MM.1S (cell line): ENCODE measurements at regions not wholly inside any gene's neighbourhood (a gene's known extent, or its start where the extent isn't known, plus 50 kb on each side); places are given as distances from the start of the nearest gene placed in this dataset.

Experiments
- DNase-seq: peaks from one replicate; pipeline ENCODE4 v3.0.0-alpha.2; 2015
- H2AFZ ChIP-seq: fragments of 300-600 bp; sonication (generic); 2 replicates; pipeline ENCODE4 v1.6.0; 2016; ENCODE audit warnings: antibody characterized with exemption, low read length
- H3F3A ChIP-seq: fragments of 300-600 bp; sonication (generic); 2 replicates; pipeline ENCODE4 v1.6.1; 2016; ENCODE audit warnings: mild to moderate bottlenecking, antibody characterized with exemption, low read length, moderate library complexity, mixed read lengths; ENCODE audit not compliant: insufficient read depth
- H3K27ac ChIP-seq: fragments of 300-600 bp; sonication (generic); 2 replicates; pipeline ENCODE4 v1.5.1; 2016; ENCODE audit warnings: mild to moderate bottlenecking, low read length
- H3K27me3 ChIP-seq: fragments of 300-600 bp; sonication (generic); replicated peaks from 2 replicates; pipeline ENCODE4 v1.6.0; 2016; ENCODE audit warnings: low read length; ENCODE audit not compliant: insufficient read depth
- H3K36me3 ChIP-seq: fragments of 300-600 bp; sonication (generic); replicated peaks from 2 replicates; pipeline ENCODE4 v1.6.1; 2016; ENCODE audit warnings: mild to moderate bottlenecking, low read length, mixed read lengths; ENCODE audit not compliant: insufficient read depth
- H3K4me1 ChIP-seq: fragments of 300-600 bp; sonication (generic); 2 replicates; pipeline ENCODE4 v1.6.1; 2016; ENCODE audit warnings: low read length, mixed read lengths
- H3K4me2 ChIP-seq: fragments of 300-600 bp; sonication (generic); 2 replicates; pipeline ENCODE4 v1.6.0; 2016; ENCODE audit warnings: low read depth, low read length
- H3K4me3 ChIP-seq: fragments of 300-600 bp; sonication (generic); 2 replicates; pipeline ENCODE4 v1.5.1; 2016; ENCODE audit warnings: low read length, mixed read lengths
- H3K79me2 ChIP-seq: fragments of 300-600 bp; sonication (generic); 2 replicates; pipeline ENCODE4 v1.6.1; 2016; ENCODE audit warnings: mixed run types, low read length, mixed read lengths
- H3K9ac ChIP-seq: fragments of 300-600 bp; sonication (generic); 2 replicates; pipeline ENCODE4 v1.6.1; 2016; ENCODE audit warnings: low read length, mixed read lengths
- H3K9me2 ChIP-seq: fragments of 300-600 bp; sonication (generic); replicated peaks from 2 replicates; pipeline ENCODE4 v1.6.1; 2016; ENCODE audit warnings: mild to moderate bottlenecking, low read length, mixed read lengths; ENCODE audit not compliant: insufficient read depth
- H3K9me3 ChIP-seq: fragments of 300-600 bp; sonication (generic); replicated peaks from 2 replicates; pipeline ENCODE4 v1.6.1; 2016; ENCODE audit warnings: mild to moderate bottlenecking, low read length, mixed read lengths; ENCODE audit not compliant: insufficient read depth
- H4K20me1 ChIP-seq: fragments of 300-600 bp; sonication (generic); 2 replicates; pipeline ENCODE4 v1.6.1; 2016; ENCODE audit warnings: mild to moderate bottlenecking, low read length, moderate library complexity, mixed read lengths; ENCODE audit not compliant: insufficient read depth
- CTCF ChIP-seq: fragments of 300-600 bp; sonication (generic); IDR thresholded peaks from 2 replicates; pipeline ENCODE4 v1.5.1; 2016; ENCODE audit warnings: antibody characterized with exemption, low read length, mixed read lengths
- EZH2 ChIP-seq: fragments of 300-600 bp; sonication (generic); optimal IDR thresholded peaks from 2 replicates; pipeline ENCODE3; 2017; ENCODE audit warnings: low read depth, mild to moderate bottlenecking, antibody characterized with exemption, low read length, mixed read lengths
- EZH2phosphoT487 ChIP-seq: fragments of 300-600 bp; sonication (generic); IDR thresholded peaks from 2 replicates; pipeline ENCODE4 v1.6.1; 2018; ENCODE audit warnings: antibody characterized with exemption, low read length

- Histone ChIP-seq H3K9me3 (no peaks in the 10 kb centered on the region), H3K9ac (no peak overlapping the region), H4K20me1 (no peaks in the 10 kb centered on the region), H3K4me2 (no peak overlapping the region), H3K9me2 (no peaks in the 10 kb centered on the region), H3K79me2 (no peaks in the 10 kb centered on the region), H3K4me1 (no peaks in the 10 kb centered on the region), H3K36me3 (no peaks in the 10 kb centered on the region), H2AFZ (no peak overlapping the region), H3F3A (no peaks in the 10 kb centered on the region), H3K27ac (no peak overlapping the region), H3K27me3 (no peaks in the 10 kb centered on the region), H3K4me3 (no peak overlapping the region)
- TF ChIP-seq CTCF (no peak), EZH2 (no peak), EZH2phosphoT487 (no peak)
- no peak for DNase-seq
These were observed 330.4 kb upstream of the ESRRG start for GRCh38 chr1:217053676-217054075.

DNA sequence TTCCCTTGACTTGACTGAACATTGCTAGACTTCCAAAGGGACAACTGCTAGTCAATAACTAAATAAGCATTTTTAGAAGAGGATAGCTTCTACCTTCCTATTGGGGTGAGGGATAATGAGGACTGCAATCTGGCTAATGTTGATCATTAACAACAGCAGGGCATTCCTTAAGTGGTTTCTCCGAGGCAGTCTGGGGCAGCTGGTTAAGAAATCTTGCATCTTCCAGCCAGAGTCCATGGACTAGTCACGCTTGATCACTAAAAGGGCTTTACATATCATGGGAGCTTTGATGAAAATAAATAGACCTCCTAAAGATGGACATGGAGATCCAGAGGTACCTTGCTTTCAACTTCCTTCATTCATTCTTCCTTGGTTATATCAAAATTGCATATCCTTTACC is 329.4 kb upstream of the ESRRG start:
- no peaks in the 10 kb centered on the region for H3K4me1 ChIP-seq
- TF ChIP-seq CTCF (no peak), EZH2 (no peak)
- H3K36me3 ChIP-seq: no peaks in the 10 kb centered on the region
- no peaks in the 10 kb centered on the region for H3F3A ChIP-seq
- no peaks in the 10 kb centered on the region for H3K27me3 ChIP-seq
- no peak for DNase-seq
- no peak overlapping the region for H3K27ac ChIP-seq
- H3K79me2 ChIP-seq: no peaks in the 10 kb centered on the region
- no peak overlapping the region for H2AFZ ChIP-seq
- no peaks in the 10 kb centered on the region for H3K9me2 ChIP-seq
- no peak overlapping the region for H3K9ac ChIP-seq
- H4K20me1 ChIP-seq: no peaks in the 10 kb centered on the region
- no peak overlapping the region for H3K4me3 ChIP-seq
- no peaks in the 10 kb centered on the region for H3K9me3 ChIP-seq
- H3K4me2 ChIP-seq: no peak overlapping the region

- Histone ChIP-seq H3K4me1 (no peaks in the 10 kb centered on the region), H3K9me2 (no peaks in the 10 kb centered on the region), H3K27me3 (no peaks in the 10 kb centered on the region), H3K4me2 (no peak overlapping the region), H3K9ac (no peak overlapping the region), H2AFZ (no peak overlapping the region), H3K9me3 (no peaks in the 10 kb centered on the region), H3F3A (no peaks in the 10 kb centered on the region), H3K4me3 (no peak overlapping the region), H4K20me1 (no peaks in the 10 kb centered on the region), H3K27ac (no peak overlapping the region), H3K79me2 (no peaks in the 10 kb centered on the region), H3K36me3 (no peaks in the 10 kb centered on the region)
- no peak for DNase-seq
- TF ChIP-seq EZH2phosphoT487: no peak
- TF ChIP-seq CTCF: no peak
- TF ChIP-seq EZH2: no peak
These were observed 329.0 kb upstream of the ESRRG start for GRCh38 chr1:217052196-217052595.
